ENCODE measurements at regions not wholly inside any gene's neighbourhood (a gene's known extent, or its start where the extent isn't known, plus 50 kb on each side); places are given as distances from the start of the nearest gene placed in this dataset.

DNA sequence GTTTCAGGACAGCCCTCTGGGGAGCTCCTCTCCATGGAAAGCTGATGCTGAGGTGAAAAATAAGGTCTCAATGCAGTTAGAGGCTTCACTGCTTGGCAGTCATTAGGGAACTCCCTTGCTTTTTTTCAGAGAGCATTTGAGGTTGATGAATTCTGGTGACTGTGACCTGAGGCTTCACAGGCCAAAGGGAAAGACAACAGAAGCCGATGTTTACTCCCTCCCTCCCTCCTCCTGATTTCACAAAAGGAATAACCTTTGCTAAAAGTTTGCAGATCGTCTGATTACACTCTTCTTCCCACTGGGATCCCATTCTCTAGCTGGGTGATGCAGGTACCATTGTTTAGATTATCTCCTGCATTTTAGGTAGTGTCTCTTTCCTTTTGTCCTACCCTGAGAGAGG is 329.4 kb downstream of the KIF4B start:
- intact Hi-C loops (cut with DNase I), result no loop called here
- ATAC-seq (no peak), DNase-seq (ENCODE audit: missing footprints) (no peak)

DNA sequence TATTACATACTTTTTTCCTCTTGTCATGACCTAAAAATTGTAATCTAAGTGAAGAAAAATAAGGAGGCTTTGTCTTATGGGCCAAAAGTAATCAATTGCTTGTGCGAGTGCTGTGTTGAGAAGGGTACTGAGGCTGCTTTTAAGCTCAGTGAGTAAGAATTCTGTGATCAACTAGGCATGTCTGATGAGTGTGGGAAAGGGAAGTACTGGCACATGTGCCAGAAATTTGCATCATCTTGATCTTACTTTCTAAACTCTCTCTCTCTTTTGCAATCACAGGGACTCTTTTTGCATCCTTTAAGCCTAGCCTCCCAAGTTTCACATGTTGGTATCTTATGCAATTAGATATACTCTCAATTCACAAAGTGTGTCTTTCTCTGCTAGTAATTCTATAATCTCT is 329.9 kb downstream of the KIF4B start:
- DNase-seq (ENCODE audit: missing footprints), result no peak
- intact Hi-C loops (cut with DNase I), result no loop called here
- no peak for ATAC-seq

DNA sequence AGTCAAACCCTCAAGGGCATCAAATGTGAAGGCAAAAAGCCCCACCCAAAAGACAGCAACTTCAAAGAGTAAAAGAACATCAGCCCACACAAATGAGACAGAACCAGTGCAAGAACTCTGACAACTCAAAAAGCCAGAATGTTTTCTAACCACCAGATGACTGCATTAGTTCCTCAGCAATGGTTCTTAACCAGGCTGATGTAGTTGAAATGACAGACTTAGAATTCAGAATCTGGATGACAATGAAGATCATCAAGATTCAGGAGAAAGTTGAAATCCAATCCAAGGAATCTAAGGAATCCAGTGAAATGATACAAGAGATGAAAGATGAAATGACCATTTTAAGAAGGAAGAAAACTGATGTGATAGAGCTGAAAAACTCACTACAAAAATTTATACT is 339.7 kb downstream of the KIF4B start:
- DNase-seq (ENCODE audit: missing footprints) (no peak), ATAC-seq (no peak)
- intact Hi-C loops (cut with DNase I), result no loop called here

DNA sequence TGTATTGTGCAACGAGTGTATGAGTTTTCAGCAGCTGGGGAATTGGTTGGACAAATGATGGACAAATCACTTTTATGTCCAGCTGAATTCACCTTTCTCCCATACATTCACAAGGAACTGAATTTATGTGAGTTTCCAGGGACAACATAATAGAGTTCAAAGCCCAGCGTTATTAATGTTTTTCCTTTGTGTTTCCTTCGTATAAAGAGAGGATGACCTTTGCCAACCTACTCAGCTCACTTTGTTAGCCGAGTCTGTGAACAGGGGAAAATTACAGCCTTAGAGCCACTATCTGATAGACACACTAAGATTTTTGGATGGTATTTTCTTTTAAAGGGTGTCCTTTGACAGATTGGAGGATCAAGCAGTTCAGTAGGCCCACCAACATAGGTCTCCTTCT is 352.5 kb downstream of the KIF4B start:
- DNase-seq (ENCODE audit: missing footprints), result no peak
- no peak for ATAC-seq
- intact Hi-C loops (cut with DNase I), result no loop called here

DNA sequence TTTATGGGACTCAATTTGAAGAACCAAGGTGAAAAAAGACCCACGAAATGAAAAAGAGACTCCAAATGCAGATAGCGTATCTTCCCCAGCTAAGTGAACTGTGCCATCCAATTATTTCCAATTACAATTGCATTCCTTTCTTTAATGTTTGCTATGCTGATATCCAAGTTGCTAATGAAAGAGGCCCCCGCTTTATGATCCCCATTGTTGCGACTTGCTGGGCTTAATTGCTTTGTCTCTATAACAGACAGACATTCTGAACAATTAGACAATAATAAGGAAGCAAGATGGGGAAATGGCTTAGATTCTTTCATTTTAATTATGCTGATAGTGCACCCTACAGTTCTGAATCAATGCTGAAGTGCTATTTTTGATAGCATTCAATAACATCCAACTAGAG is 354.3 kb downstream of the KIF4B start:
- ATAC-seq (no peak), DNase-seq (ENCODE audit: missing footprints) (no peak)
- intact Hi-C loops (cut with DNase I), result no loop called here

DNA sequence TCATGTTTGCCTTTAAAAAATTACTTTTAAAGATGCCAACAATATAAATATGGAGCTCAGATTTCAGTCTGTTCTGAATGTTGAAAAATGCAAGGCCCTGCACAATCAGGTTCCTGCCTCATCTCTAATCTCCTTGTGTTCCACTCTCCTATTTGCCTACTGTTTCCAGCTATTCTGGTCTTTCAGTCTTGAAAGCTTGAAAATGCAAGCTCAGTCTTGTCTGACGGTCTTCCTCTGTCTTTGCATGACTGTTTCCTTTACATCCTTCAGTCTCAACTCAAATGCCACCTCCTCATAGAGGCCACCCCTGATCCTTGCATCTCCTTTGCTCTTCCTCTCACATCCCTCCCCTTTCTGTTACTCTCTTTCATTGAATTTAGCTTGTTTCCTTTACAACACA is 354.9 kb downstream of the KIF4B start:
- intact Hi-C loops (cut with DNase I), result no loop called here
- ATAC-seq (no peak), DNase-seq (ENCODE audit: missing footprints) (no peak)

DNA sequence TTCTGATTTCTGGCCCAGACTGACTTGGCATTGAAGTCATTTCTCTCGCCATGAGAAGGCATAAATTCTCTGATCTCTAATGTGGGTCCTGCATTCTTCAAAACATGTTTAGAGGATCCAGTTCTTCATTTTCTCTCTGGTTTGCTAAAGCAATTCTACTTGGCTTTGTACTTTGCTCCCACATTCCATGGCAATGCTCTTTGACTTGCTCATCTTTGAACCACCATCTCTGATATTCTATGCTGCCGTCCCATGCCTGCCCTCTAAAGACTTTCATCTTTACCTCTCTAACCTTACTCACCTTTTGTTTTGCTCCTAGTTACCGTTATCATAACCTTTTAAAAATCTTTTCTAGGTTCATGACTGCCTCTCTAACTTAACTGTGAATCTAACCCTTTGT is 366.9 kb downstream of the KIF4B start:
- ATAC-seq (no peak), DNase-seq (ENCODE audit: missing footprints) (no peak)
- intact Hi-C loops (cut with DNase I), result no loop called here

DNA sequence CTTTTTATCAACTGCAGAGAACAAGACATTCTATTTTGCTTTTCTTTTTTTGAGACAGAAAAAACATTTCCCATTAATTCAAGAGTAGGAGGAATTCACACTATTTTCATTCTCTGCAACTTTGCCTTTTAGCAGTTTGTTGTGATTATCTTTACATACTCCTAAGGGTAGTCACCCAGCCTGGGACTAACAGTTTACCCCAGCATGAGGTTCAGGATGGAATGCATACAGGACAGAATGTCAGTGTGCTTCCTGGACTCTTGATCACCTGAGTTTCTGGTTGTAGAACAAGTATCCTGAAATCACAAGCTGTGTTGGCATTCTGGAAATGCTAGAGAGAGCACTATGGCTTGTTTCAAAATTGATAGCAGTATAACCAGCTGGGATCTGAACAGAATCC is 368.1 kb downstream of the KIF4B start:
- ATAC-seq (no peak), DNase-seq (ENCODE audit: missing footprints) (no peak)
- intact Hi-C loops (cut with DNase I), result no loop called here

DNA sequence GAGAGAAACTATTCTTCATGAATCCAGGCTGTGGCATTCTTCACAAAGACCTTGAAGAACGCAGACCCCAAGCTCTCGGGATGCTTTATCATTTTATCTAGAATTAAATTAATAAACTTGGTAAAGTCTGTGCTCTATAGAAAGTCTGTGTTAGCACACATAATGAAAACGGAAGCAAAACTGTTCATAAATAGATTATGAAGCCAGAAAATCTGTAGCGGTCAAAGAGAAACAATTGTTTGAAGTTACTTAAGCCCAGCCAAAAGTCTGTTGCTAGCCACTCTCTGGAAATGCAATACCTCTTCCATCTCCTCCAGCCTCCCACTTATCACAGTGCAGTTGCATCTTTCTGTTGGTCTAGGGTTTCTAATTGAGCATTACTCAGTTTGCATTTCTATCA is 375.9 kb downstream of the KIF4B start:
- intact Hi-C loops (cut with DNase I), result no loop called here
- ATAC-seq (no peak), DNase-seq (ENCODE audit: missing footprints) (no peak)

DNA sequence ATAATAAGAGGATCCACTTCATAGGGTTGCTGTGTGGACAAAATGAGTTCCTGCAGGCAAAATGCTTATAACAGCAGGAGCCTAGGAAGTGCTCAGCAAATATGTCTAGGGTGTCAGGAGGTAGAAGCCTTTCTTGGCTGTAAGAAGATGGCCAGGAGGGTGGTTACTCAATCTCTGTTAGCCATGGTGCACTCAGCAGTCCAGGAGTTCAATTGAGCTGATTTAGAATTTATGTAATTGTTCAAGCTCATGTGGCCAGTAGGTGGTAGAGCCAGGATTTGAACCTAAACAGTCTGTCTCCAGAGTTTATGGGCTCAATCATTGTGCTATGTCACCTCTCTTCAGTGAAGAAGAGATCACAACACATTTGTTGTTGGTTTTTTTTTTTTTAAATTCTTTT is 381.2 kb downstream of the KIF4B start:
- ATAC-seq, result no peak
- DNase-seq (ENCODE audit: missing footprints), result no peak
- intact Hi-C loops (cut with DNase I), result no loop called here

DNA sequence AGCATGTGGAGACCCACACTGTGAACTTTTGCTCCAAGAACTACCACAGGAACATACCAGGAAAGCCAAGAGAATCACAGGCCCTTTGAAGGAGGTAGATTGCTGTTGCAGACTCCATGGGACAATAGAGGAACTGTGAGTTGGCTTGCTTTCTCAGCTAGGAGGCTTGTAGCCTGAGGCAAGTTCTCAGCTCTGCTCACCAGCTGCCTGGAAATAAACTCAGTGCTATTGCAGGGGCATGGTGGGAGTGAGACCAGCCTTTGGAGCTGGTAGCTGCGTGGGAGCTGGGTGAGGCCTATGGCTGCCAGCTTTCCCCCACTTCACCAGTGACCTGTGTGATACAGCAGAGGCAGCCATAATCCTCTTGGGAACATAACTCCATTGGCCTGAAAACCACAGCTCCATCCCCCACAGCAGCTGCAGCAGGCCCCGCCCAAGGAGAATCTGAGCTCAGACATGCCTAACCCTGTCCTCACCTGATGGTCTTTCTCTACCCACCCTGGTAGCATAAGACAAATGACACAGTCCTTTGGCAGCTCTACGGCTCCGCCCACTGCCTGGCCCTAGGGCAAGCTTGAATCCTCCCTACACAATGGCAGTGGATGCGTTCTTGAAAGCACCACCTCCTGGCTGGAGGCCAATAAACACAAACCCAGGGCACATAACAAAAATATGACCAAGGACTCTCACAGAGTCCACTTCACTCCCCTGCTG is 389.5 kb downstream of the KIF4B start:
- no peak for DNase-seq (ENCODE audit: missing footprints)
- intact Hi-C loops (cut with DNase I), result no loop called here
- ATAC-seq, result no peak

DNA sequence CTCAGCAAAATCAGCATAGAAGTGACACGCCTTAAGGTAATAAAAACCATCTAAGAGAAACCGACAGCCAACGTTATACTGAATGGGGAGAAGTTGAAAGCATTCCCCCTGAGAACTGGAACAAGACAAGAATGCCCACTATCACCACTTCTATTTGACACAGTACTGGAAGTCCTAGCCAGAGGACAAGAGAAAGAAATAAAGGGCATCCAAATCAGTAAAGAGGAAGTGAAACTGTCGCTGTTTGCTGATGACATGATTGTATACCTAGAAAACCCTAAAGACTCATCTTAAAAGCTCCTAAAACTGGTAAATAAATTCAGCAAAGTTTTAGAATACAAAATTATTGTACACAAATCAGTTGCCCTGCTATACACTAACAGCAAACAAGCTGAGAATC is 393.3 kb downstream of the KIF4B start:
- no peak for DNase-seq (ENCODE audit: missing footprints)
- ATAC-seq, result peak; percentile 31
- intact Hi-C loops (cut with DNase I), result no loop called here

DNA sequence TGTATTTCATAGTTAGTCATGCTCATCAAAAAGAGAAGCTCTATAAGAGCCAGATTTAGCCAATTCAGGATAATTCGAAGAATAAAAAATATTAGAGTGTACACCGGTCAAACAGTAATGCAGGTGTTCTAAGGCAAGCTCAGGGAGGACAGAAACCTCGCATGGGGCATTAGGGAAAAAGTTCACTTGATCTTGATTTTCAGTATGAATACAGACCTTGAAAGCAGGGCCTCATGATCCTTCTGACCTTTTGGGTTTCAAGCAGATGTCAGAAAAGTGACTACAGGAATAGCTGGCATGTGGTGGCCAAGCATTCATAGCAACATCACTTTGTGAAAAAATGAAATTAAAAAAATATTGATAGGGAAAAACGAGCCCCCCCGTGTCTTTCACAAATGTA is 394.9 kb downstream of the KIF4B start:
- no peak for ATAC-seq
- no peak for DNase-seq (ENCODE audit: missing footprints)
- intact Hi-C loops (cut with DNase I), result no loop called here

DNA sequence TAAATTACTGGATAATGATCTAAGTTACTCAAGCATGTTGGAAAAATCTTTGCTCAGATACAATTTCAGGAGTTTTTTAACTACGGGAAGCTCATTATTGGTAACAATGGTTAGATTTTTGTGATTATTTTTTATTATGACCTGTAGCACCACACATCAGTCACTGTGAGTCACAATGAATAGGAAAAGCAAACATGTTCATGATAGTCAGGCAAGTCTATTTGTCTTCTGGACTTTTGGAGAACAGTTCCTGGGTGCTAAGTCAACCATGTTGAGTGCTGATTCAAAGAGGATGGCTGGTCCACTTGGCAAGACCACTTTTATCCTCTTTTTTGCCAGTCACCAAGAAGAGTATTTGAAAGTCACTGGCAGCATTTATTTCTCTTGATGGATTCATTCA is 403.2 kb downstream of the KIF4B start:
- intact Hi-C loops (cut with DNase I), result no loop called here
- ATAC-seq (no peak), DNase-seq (ENCODE audit: missing footprints) (no peak)

DNA sequence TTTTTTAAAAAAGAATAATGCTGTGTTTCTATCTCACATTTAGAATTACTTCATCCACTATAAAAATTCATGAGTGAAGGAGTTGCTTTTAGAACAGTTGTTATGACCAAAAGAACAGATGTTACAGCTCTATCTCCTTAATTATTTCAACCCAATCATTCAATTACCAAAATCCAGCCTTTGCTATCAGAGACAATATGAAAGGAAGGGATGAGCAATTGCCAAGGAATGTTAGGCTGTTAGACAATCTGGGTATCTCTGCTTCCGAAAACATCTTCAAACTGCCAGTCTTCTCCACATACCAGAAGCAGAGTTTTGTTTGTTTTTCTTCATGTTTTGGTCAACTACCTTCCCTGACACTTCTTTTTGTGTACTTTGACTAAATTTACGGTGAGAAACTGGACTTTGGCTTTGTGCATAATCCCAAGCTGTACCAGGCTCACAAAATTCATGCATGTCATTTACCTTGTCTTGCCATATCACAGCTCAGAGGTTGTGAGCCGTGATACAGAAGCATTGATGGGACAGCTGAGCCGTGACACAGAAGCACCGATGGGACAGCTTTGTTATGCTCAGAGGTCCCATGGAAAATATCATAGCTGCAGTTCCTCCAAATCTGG is 405.5 kb downstream of the KIF4B start:
- intact Hi-C loops (cut with DNase I), result no loop called here
- no peak for ATAC-seq
- DNase-seq (ENCODE audit: missing footprints), result no peak

DNA sequence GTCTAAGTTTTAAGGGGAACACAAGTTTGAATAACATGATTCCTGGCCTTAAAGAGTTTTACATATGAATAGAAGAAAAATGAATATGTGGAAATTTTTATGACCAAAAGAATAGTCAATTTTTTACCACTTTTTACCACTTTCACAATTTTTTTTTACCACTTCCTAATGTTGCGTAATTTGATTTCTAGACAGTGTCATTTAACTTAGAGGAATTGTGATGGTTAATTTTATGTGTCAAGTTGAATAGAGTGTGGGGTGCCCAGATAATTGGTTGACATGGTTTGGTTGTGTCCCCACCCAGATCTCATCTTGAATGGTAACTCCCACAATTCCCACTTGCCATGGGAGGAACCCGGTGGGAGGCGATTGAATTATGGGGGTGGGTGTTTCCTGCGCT is 416.6 kb downstream of the KIF4B start:
- ATAC-seq (no peak), DNase-seq (ENCODE audit: missing footprints) (no peak)
- intact Hi-C loops (cut with DNase I), result no loop called here

DNA sequence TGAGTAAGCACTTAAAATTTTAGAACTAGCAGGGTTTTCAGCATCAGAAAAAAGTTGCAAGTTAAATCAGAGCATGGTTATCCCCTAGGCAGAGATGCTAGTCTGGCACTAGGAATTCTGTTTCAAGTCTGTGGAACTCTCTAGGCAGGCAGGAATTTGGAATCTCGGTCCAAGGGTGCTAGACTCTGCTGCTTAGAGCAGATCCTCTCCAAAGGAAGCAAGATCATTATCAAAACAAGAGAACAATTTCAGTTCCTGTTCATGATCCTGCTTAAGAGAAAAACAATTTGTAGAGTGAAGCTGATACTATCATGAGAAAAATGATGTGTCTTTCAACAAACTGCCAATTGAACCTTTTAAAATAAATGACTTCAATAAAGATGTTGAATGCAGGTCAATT is 420.7 kb downstream of the KIF4B start:
- intact Hi-C loops (cut with DNase I), result no loop called here
- DNase-seq (ENCODE audit: missing footprints) (no peak), ATAC-seq (no peak)

DNA sequence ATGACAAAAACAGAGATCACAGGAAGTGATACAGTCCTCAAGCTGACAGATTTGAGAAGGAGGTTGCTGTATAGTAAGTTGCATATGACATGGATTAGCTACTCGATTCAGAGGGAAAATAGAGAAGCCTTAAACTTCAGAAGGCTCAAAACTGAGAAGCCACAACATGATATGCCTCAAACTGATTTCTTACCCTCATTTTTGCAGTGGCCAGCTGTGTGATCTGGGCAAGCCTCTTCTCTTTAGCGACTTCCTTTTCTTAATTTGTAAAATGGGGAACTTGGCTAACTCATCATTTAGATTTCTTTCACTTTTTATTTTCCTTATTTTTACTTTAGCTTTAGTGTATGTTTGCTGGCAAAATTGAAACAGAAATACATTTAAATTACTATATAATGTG is 421.1 kb downstream of the KIF4B start:
- no peak for ATAC-seq
- intact Hi-C loops (cut with DNase I), result no loop called here
- no peak for DNase-seq (ENCODE audit: missing footprints)

DNA sequence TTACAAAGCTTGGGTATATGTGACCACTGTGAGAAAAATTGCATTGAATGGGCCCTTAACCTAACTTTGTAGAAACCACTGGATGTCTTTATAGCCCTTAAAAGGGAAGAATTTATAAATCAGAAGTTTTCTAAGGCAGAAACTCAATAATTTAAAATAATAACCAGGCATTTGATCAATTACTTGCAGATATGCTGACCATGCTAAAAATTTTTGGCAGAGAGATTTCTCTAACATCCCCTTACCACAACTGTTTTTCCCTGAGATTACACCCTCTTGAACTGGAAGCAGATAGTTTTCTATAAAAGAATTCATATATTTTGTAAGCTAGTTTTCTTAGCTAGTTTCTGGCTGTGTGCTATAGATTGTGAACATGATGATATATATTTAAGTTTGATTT is 428.3 kb downstream of the KIF4B start:
- ATAC-seq, result no peak
- DNase-seq (ENCODE audit: missing footprints), result no peak
- intact Hi-C loops (cut with DNase I), result no loop called here

DNA sequence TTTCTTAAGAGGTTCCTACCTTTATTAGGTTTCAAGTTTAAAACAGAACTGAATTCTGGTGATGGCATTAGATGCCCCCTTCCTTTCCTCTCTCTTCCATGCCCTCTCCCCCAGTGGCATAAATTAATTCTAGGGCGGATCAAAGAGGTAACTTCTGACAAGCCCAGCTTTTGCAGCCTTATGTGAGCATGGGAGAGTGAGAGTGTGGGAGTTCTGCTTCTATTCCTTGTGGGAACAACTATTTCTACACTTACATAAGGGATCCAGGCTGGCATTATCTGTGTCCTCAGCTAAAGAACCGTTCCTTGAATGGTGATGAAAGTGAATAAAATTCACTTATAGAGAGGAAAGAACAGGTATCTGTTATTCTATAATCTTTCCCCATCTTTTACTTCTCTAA is 437.6 kb downstream of the KIF4B start:
- DNase-seq (ENCODE audit: missing footprints) (no peak), ATAC-seq (no peak)
- intact Hi-C loops (cut with DNase I), result no loop called here
